GM23338 (cell line): ENCODE measurements at regions not wholly inside any gene's neighbourhood (a gene's known extent, or its start where the extent isn't known, plus 50 kb on each side); places are given as distances from the start of the nearest gene placed in this dataset.

ENCODE experiments used
- CREB1 ChIP-seq: fragments of 250-450 bp; sonication (Bioruptor Pico); IDR thresholded peaks from 2 replicates; pipeline ENCODE4 v1.5.0; 2020; ENCODE audit warnings: low read depth, mild to moderate bottlenecking, moderate library complexity
- CTCF ChIP-seq, 2 experiments: fragments of 200-600 bp in 1 of 2; sonication (generic) in 1 of 2; conservative IDR thresholded peaks; 2 replicates each; pipeline versions ENCODE4 v1.5.1 to v1.6.1; 2016 to 2017; ENCODE audit warnings: antibody characterized with exemption in 2 of 2, low read depth in 2 of 2, mild to moderate bottlenecking in 2 of 2, moderate library complexity in 1 of 2
- EZH2 ChIP-seq: fragments of 200-600 bp; sonication (generic); IDR thresholded peaks from one replicate; pipeline ENCODE4 v1.8.0; 2017; ENCODE audit warnings: antibody characterized with exemption, mild to moderate bottlenecking, low read depth; ENCODE audit not compliant: unreplicated experiment
- EZH2phosphoT487 ChIP-seq: fragments of 200-600 bp; sonication (generic); IDR thresholded peaks from one replicate; pipeline ENCODE4 v1.8.1; 2018; ENCODE audit warnings: antibody characterized with exemption; ENCODE audit not compliant: unreplicated experiment

DNA sequence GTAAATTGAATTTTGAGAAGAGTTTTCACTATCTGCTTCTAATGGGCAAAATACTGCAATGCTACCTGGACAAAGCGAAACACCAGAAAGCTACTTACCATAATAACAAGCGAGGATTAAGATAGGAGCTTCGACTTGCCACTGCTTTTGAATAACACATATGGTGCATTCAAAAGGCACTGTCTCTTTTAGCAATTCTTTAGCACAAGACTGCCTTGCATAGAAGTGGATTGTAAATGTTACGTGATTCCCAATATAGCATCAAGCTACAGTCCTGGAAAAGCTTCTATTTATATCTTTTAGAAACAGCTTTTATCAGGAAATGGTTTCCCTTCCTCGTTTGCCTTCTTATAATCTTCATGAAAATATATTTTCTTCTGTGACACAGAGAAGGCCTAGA, 258.7 kb upstream of the PDE3A start:
- TF ChIP-seq EZH2 (no peak), CTCF (conservative IDR thresholded peaks at IDR 0.05; ENCODE audit: low read depth in 2 of 2) (no peak), CREB1 (CRISPR knock-in tag) (no peak), EZH2phosphoT487 (no peak)
